Activated T-cell treated with anti-CD3 and anti-CD28 coated beads for 48 hours (primary cell): ENCODE measurements at regions not wholly inside any gene's neighbourhood (a gene's known extent, or its start where the extent isn't known, plus 50 kb on each side); places are given as distances from the start of the nearest gene placed in this dataset.
"Not testable (repeated sequence)": the region's sequence is repeated elsewhere in the genome, so short reads cannot be mapped to it uniquely, and the experiment has no call there.

ENCODE experiments used
- DNase-seq: peaks from one replicate; pipeline ENCODE4 v3.0.0-alpha.2; 2020; ENCODE audit warnings: low read depth

- DNase-seq: no peak
These were observed 228.9 kb upstream of the SEMA3D start for GRCh38 chr7:85415743-85416142.

- no peak for DNase-seq
These were observed 226.9 kb upstream of the SEMA3D start for GRCh38 chr7:85413718-85414117.

DNA sequence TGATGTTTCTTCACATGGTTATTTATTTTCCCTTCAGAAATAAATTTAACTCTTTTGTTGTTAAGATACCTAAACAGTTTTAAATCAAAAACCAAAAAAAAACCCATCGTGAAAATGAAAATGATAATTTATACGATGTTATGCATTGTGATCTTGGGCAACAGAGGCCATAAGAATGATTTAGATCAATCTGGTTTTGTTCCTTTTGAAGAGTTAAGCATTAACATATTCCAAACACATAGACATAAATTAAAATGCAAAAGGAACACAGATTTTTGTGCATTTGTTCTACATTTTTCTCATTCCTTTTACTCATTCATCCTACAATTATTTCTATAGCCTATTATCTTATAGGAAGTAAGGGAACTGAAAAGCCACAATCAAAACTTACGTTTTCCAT lies 226.1 kb upstream of the SEMA3D start:
- no peak for DNase-seq

DNA sequence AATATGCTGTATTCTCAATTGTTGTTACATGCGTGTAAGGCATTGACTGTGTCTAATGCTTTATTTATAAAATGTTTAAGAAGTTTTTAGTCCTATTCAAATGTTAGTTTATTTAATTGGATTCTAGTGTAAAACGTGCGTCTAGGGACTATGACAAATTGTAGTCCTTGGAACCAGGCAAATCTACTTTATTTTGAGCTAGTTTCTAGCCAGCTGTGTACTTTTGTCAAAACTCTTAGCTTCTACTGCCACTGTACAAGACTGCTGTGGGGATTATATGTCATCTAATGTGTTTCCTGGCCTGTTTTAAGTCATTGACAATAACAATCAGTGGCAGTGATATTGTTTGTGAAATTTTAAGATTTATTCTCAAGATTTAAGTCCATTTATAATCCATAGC lies 220.5 kb upstream of the SEMA3D start:
- DNase-seq: no peak

DNA sequence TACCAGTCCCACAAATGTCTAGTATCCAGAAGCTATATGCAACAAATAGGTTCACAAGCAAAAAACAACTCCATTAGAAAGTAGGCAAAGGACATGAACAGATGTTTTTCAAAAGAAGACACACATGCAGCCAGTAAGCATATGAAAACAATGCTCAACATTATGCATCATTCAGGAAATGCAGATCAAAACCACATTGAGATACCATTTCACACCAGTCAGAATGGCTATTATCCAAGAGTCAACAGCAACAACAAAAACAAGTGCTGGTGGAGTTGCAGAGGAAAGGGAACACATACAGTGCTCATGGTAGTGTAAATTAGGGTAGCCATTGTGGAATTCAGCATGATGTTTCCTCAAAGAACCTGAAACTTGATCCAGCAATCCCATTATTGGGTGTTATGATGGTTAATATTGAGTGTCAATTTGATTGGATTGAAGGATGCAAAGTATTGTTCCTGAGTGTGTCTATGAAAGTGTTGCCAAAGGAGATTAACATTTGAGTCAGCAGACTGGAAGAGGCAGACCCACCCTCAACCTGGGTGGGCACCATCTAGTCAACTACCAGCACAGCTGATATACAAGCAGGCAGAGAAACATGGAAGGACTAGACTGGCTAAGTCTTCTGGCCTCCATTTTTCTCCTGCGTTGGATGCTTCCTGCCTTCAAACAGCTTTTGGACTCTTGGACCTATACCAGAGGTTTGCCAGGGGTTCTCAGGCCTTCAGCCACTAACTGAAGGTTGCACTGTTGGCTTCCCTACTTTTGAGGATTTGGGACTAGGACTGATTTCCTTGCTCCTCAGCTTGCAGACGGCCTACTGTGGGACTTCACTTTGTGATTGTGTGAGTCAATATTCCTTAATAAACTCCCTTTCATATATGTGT lies 218.4 kb upstream of the SEMA3D start:
- DNase-seq: no peak

- DNase-seq: no peak
These were observed 209.8 kb upstream of the SEMA3D start for GRCh38 chr7:85396676-85397075.

GRCh38 chr7:85392789-85393188 lies 205.9 kb upstream of the SEMA3D start:
- DNase-seq: no peak

GRCh38 chr7:85392326-85392725 lies 205.5 kb upstream of the SEMA3D start:
- no peak for DNase-seq

DNA sequence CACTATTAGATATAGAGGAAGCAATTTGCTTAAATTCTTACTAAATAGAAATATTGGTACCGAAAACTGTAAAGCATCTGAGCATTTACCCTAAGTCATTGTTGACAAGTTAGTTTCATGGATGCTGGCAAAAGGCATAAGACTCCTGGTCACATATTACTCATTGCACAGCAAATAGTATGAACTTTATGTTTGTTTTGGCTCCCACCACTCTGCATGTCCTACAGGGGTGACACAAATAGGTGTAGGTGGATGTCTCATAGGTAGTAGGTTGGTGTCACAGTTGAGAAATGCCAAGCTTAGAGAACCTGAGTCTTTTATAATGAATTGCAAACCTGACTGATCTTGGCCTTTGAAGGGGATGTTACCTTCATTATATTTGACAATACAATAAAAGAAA lies 199.6 kb upstream of the SEMA3D start:
- DNase-seq: no peak

DNA sequence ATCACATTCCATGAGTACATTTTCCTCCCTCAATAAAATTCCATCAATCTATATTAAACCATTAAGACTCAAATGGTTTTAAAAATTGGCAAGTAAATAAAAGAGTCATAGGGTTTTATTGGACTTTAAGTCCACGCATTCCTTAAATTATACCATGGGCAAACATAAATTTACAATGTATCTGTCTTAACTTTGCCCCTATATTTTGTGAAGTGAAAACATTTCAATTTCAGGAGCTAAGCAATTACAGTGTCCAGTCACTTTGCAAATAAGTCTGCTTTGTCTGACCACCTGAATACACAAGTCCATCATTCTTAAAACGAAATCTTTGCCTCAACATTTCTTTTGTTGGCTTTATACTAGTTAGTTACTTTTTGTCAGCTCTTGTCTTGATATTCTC lies 197.5 kb upstream of the SEMA3D start:
- DNase-seq: no peak

DNA sequence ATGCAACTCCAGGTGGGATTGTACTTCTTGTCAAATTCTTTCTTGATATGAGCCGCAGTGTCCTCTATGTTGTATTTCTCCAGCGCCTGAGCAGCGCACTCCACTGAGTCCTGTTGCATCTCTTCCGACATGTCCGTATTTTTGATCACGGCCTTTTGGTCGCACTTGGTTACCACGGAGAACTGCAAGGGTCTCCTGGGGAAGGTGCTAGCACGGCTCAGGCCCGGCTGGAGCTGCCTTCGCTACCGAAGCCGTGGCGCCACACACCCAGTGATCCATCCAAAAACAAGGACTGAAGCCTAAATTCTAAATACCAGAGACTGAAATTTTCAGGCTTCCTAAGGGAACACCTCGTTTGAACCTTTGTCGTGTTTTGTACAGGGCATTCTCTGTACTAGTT lies 194.4 kb upstream of the SEMA3D start:
- no peak for DNase-seq

- DNase-seq: no peak
These were observed 189.7 kb upstream of the SEMA3D start for GRCh38 chr7:85376589-85376988.

DNA sequence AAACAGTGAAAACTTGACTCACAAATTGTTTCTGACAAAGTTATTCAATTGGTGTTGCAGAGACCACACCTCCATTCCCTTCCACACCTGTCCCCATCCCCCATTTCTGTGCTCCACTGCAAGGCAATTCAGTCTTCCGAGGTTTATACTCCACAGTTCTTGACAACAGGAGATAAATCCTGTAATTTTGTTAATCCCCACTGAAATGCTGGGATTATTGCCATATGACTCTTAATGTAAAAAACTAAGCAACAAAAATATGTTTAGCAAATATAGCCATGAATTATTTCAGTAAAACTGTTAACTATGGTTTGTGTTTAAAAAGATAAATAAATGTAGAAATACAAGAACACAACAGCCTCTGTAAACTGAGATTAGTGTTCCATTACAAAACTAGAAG lies 170.1 kb upstream of the SEMA3D start:
- no peak for DNase-seq

- no peak for DNase-seq
These were observed 156.6 kb upstream of the SEMA3D start for GRCh38 chr7:85343484-85343883.

- DNase-seq: no peak
These were observed 155.9 kb upstream of the SEMA3D start for GRCh38 chr7:85342781-85343180.

- no peak for DNase-seq
These were observed 155.1 kb upstream of the SEMA3D start for GRCh38 chr7:85341973-85342372.

DNA sequence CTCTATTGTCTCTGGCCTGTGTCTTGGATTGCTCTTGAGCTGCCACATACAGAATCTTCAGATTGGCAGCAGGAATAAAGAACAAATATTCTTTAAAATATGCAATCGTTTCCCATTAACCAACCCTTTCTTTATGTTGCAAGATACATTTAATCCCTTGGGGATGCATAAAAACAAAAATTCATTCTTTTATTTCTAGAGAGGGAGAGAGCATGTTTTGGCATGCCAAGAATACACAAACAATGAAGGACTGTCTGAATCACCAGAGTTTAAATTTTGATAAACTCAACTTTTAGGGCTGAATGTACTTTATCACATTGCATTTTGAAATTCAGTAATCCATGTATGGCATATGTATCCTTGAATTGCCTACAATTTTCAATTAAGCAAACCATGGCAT lies 154.3 kb upstream of the SEMA3D start:
- no peak for DNase-seq

GRCh38 chr7:85336086-85336485 lies 149.2 kb upstream of the SEMA3D start:
- DNase-seq: no peak

GRCh38 chr7:85335113-85335512 lies 148.3 kb upstream of the SEMA3D start:
- DNase-seq: not testable (repeated sequence)

GRCh38 chr7:85328456-85328998 lies 141.7 kb upstream of the SEMA3D start:
- DNase-seq: no peak

GRCh38 chr7:85324145-85324799 lies 137.4 kb upstream of the SEMA3D start:
- DNase-seq: no peak

DNA sequence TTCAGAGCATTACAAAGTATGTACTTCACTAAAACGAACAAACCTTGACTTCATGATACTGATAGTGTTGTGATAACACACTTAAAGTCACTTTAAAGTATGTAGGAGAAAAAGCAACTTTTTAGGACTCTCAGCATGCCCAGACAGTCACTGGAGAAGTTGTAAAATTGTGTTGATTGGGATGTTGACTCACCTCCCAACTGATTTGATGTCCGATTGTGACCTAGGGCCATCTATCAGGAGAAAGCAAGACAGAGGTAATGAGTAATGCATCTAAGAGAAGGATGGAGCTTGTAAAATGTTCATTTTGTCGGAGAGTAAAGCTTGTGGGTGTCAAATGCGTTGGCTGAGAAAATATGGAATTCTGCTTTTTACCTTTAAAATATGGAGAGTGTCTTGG lies 135.4 kb upstream of the SEMA3D start:
- DNase-seq: no peak

DNA sequence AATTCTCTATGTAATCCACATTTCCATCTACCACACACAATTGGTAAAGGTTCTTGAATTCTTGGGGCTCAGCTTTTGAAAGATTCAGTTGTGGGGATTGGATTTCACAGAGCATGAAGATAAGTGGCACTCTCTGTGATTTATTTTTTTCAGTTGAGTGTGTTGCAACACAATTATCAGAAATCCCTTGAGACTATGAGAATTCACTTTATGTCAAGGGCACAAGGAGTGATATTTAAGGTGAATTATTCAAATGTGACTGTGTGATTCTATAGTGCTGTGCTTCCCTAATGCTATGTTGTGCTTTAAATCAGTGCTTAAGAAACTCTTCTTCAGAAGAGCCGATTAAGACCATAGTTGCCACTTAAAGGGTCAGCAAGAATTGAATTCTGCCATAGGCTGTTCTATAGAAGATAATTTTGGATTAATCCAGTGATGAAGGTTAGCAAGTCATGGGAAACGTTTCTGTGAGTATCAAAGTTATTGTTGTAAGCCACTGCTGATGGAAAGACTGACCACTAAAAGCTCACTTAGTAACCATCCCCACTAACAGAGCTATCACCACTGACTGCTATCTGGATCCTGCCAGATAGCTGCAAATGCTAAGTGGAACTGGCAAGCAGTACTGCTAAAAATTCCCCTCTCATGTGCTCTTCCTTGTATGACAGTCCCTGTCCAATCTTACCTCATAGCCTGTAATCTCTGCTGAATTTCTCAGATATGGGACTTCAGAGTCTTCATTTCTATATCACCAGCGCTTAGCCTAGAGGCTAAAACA lies 134.0 kb upstream of the SEMA3D start:
- no peak for DNase-seq
